HG02798 (cell line): ENCODE measurements at regions not wholly inside any gene's neighbourhood (a gene's known extent, or its start where the extent isn't known, plus 50 kb on each side); places are given as distances from the start of the nearest gene placed in this dataset.
"Not testable (repeated sequence)": the region's sequence is repeated elsewhere in the genome, so short reads cannot be mapped to it uniquely, and the experiment has no call there.

Experiments
- ATAC-seq: cut with Tn5 transposase; IDR thresholded peaks from one replicate; pipeline ENCODE4 v1.9.1; 2021; ENCODE audit warnings: mild to moderate bottlenecking; ENCODE audit not compliant: unreplicated experiment, poor library complexity

GRCh38 chr4:15162465-15163283, 160.4 kb downstream of the CPEB2 start:
- ATAC-seq = peak; percentile 74

GRCh38 chr4:15163284-15163645, 161.0 kb downstream of the CPEB2 start:
- ATAC-seq = no peak

- no peak for ATAC-seq
Observed at GRCh38 chr4:15164571-15164970, 162.3 kb downstream of the CPEB2 start.

- ATAC-seq = no peak
Observed at GRCh38 chr4:15167743-15168142, 165.5 kb downstream of the CPEB2 start.

GRCh38 chr4:15168759-15169158, 166.5 kb downstream of the CPEB2 start:
- no peak for ATAC-seq

- ATAC-seq = no peak
Observed at GRCh38 chr4:15171725-15172124, 169.4 kb downstream of the CPEB2 start.

- ATAC-seq = no peak
Observed at GRCh38 chr4:15173251-15173650, 171.0 kb downstream of the CPEB2 start.

- not testable (repeated sequence) for ATAC-seq
Observed at GRCh38 chr4:15174168-15174567, 171.9 kb downstream of the CPEB2 start.

- not testable (repeated sequence) for ATAC-seq
Observed at GRCh38 chr4:15179842-15180241, 177.6 kb downstream of the CPEB2 start.

- peak; percentile 42 for ATAC-seq
Observed at GRCh38 chr4:15182600-15183220, 180.4 kb downstream of the CPEB2 start.

GRCh38 chr4:15186149-15186548, 183.9 kb downstream of the CPEB2 start:
- no peak for ATAC-seq

GRCh38 chr4:15186806-15187205, 184.5 kb downstream of the CPEB2 start:
- ATAC-seq = no peak

GRCh38 chr4:15188605-15189539, 186.6 kb downstream of the CPEB2 start:
- peak; percentile 67 for ATAC-seq

GRCh38 chr4:15194520-15194919, 192.2 kb downstream of the CPEB2 start:
- no peak for ATAC-seq

GRCh38 chr4:15197005-15197404, 194.7 kb downstream of the CPEB2 start:
- ATAC-seq = no peak

- no peak for ATAC-seq
Observed at GRCh38 chr4:15198070-15198727, 195.9 kb downstream of the CPEB2 start.

GRCh38 chr4:15201782-15202181, 199.5 kb downstream of the CPEB2 start:
- no peak for ATAC-seq

- no peak for ATAC-seq
Observed at GRCh38 chr4:15202481-15202880, 200.2 kb downstream of the CPEB2 start.

GRCh38 chr4:15206526-15206925, 204.2 kb downstream of the CPEB2 start:
- not testable (repeated sequence) for ATAC-seq

GRCh38 chr4:15213302-15213970, 211.2 kb downstream of the CPEB2 start:
- ATAC-seq = no peak
